CD4-positive, alpha-beta T cell treated with Interleukin-10 for 1 hour (primary cell): ENCODE measurements at regions not wholly inside any gene's neighbourhood (a gene's known extent, or its start where the extent isn't known, plus 50 kb on each side); places are given as distances from the start of the nearest gene placed in this dataset.
"Not testable (repeated sequence)": the region's sequence is repeated elsewhere in the genome, so short reads cannot be mapped to it uniquely, and the experiment has no call there.

Experiments used
- DNase-seq: peaks from one replicate; pipeline ENCODE4 v3.0.0-alpha.2; 2020

DNA sequence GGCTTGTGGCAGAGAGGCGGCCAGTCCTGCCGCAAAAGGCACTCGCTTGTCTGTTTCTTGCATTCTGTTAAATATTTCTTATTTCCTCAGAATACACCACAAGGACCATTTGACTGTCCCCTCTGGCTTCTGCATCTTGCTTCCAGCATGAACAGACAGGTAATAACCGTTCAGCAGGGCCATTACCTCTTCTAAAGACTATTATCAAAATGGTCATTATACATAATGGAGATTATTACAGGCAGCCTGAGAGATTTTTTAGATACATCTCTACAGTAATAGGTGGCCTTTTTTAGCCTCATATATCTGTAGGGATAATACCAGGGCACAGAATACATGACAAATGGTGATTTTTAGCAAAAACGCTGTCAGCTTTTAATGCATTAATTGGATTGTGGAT lies 382.0 kb downstream of the PSAT1 start:
- DNase-seq = no peak

DNA sequence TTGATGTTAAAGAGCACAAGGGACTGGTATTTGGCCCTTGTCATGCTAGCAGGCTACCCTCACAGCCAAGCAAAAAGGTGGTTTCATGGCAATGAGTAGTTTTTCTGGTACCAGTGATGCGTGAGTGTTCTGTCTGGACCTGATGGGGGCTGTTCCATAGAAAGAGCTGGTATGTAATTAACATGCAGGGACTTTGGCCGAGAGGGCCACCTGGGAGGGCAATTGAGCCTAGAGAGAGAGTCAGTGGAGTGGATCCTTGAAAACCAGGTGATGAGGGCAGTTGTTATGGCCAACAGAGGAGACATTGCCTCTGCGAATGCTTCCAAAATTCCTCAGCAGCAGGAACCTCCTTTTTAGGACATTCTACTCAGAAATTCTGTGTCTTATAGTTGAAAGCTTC lies 383.3 kb downstream of the PSAT1 start:
- DNase-seq = no peak

DNA sequence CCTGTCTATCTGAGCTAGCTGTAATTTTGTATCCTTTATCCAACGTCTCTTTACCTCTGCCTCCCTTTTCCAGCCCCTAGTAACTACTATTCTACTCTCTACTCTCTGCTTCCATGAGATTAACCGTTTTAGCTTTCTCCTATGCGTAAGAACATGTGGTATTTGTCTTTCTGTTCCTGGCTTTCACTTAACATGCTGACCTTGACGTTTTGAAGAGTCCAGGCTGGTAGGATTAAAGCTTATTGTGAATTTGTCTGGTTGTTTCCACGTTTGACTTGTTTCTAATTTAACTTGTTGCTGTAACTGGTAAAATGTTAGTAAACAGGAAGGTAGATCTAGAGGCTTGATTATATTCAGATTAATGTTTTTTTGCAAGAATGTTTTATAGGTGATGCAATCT lies 385.3 kb downstream of the PSAT1 start:
- DNase-seq = no peak

DNA sequence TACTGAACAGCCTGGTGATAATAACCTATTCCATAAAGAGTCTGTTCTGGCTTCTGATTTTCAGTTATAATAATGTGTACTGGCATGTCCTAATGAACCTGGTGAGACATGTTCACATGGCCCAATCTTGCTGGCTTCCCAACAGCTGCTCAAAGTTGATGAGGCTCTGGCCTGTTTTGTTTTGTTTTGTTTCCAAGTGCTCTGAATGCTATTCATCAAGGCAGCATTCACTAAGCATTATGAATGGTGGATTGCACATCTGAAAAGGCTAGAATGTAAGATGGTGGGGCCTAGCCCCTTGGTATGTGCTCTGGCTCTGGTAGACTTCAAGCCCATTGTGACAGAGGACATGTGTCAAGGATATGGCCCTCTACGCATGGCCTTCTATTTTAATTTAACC lies 388.5 kb downstream of the PSAT1 start:
- DNase-seq = no peak

DNA sequence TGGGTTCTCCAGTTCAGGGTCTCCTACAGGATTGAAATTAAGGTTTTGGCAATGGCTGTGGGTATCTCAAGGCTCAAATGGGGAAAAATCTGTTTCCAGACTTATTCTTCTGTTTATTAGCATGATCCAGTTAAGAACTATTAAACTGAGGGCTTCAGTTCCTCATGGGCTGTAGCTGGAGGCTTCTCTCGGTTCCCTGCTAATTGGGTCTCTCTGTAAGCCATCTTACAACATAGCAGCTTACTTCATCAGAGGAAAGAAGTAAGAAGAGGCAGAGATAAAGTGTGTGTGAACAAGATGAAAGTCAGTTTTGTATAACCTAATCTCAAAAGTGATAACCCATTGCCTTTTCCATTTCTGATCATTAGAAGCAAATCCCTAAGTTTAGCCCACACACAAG lies 391.9 kb downstream of the PSAT1 start:
- DNase-seq = no peak

DNA sequence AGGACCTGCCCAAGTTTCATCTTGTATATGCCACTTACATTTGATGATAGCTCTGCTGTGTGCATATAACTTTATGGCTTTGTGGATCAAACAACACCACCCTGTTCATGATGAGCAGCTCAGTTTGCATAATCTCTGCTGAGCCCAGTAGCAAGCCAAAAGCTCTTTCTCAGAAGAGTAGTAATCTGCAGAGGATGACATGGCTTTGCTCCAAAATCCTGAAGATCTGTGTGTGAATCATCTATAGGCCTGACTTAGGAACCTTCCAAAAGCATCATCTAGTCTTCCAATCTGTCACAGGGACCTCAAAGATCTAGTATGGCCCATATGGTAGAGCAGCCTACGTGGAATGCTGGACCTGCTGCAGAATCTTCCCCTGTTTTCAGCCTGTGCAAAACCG lies 394.6 kb downstream of the PSAT1 start:
- no peak for DNase-seq

DNA sequence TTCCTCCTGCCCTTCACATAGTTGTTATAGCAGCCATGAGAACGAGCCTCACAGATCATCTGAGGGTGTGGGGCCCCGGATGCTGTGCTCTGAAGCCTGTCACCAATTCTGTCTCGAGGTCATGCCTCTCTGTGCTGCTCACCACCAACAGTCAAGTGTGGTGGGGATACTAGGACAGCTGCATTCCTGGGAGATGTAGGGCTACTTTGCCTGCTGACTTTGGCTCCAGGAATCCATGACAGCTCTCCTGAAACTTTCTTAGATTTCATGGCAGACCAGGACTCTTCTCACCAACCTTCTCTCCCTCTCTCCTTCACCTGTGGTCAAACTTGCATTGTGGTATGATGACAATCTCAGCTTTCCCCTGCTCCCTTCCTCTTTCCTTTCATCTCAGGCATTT lies 395.9 kb downstream of the PSAT1 start:
- no peak for DNase-seq

DNA sequence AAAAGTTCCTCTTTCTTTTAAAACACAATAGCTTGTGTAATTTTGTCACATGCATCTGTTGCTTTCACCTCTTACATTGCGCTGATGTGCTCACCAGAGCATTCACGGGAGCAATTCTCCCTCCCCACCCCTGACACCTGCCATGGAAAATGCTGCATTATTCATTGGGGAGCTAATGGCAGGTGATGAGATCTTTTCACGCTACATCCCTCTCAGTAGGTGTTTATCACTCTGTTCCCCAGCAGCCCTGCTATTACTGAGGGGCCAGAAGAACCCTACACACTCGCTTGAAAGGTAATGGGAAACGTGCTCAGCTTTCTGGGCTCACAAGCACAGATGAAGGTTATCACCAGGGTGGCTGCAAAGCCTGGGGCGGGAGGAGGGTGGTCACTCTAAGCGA lies 398.0 kb downstream of the PSAT1 start:
- no peak for DNase-seq

DNA sequence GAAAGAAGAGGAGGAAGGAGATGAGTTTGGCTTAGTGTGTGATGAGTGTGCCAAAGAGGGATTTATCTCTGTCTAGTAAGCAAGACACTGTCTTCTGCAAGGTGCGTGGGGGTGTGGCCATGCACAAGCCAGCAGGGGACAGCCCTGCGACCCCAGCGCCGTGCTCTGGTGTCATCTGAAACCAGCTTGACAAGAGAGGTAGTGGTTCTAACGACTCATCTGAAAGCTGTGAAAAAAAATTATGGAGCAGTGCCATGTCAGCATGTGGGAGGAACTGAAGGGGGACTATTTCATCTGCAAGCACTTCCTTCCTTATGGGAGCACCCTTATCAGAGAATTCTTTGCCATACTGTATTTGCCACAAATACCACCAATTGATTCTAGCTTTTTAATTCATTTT lies 398.6 kb downstream of the PSAT1 start:
- no peak for DNase-seq

DNA sequence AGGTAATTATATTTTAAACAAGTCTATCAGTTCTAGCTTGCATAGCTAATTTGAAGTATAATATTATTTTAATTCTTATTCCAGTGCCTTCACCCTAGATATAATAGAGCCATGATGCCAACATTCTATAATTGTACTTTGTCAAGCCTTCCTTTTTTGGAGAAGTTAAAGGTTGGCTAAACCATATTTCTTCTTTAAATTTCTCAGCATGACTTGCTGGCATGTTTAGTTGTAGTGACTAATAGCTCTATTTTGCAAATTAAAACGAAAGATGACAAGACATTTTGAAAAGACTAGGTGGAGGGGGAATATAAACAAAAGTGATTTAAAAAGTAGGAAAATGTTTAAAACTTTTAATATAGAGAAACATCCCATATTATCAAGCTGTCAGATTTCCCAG lies 400.7 kb downstream of the PSAT1 start:
- no peak for DNase-seq

DNA sequence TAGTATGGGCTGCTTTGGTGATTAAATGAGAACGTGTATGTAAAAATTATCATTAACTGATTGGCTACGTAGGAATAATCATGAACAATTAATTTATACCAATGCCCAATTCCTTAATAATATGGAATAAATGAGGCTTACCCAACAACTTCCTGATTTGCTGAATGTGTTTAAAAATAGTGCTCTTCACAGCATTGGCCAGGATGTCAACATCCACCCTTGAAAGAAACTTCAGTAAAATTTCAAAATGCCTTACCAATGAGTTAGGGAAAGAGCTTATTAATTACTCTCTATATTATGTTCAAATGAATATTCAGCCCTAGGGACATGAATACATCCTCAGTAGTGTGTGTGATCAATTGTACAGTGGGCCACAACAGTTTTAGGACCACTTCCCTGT lies 401.4 kb downstream of the PSAT1 start:
- DNase-seq = no peak

DNA sequence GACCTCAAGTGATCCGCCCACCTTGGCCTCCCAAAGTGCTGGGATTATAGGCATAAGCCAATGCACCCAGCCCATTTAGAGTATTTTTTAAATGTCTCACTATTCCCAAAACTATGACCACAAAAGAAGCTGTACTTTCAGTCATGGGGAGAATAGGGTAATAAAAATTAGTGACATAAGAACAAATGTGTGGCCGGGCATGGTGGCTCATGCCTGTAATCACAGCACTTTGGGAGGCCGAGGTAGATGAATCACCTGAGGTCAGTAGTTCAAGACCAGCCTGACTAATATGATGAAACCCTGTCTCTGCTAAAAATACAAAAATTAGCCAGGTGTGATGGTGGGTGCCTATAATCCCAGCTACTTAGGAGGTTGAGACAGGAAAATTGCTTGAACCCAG lies 402.3 kb downstream of the PSAT1 start:
- not testable (repeated sequence) for DNase-seq

DNA sequence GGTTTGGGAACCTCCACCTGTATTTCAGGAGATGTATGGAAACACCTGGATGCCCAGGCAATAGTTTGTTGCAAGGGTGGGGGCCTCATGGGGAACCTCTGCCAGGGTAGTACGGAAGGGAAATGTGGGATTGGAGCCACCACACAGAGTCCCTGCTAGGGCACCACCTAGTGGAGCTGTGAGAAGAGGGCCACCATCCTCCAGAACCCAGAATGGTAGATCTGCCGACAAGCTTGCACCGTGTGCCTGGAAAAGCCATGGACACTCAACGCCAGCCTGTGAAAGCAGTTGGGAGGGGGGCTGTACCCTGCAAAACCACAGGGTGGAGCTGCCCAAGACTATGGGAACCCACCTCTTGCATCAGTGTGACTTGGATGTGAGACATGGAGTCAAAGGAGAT lies 407.2 kb downstream of the PSAT1 start:
- not testable (repeated sequence) for DNase-seq

DNA sequence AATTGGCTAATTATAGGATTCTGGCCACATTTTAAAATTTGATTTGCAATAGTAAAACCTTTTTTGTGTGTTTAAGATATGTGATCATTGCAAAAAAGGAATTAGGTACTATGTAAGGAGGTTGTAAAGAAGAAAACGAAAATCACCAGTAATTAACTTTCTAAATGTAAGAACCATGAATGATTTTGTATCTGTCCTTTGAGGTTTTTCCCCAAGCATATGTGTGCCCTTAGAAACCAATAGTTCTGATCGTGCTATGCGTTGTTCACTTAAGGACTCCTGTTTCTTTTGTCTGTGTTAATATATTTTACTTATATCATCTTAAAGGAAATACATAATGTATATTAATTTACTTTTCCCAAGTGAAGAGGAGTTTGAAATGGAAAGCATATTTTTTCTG lies 410.2 kb downstream of the PSAT1 start:
- no peak for DNase-seq

DNA sequence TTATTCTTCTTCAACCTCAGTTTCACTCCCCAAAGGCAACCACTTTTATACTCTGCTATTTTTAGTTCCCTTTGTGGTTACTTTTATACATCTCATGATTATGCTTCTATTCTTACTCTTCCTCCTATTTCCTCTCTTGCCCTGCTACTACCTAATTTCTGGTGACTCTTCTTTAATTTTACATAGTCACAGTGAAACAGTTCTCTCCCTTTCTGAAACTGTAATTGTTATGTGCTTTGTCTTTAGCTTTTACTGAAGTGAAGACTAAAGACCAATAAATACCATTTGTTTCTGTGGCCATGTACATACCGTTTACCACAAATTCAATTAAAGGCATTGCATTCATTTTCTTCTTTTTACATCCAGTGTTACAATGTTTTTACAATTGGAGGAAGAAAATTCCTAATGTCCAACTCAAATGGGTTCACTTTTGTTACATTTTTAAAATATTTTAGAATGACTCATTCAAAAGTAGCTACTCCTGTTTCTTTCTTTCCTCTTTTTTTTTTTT lies 410.6 kb downstream of the PSAT1 start:
- no peak for DNase-seq

DNA sequence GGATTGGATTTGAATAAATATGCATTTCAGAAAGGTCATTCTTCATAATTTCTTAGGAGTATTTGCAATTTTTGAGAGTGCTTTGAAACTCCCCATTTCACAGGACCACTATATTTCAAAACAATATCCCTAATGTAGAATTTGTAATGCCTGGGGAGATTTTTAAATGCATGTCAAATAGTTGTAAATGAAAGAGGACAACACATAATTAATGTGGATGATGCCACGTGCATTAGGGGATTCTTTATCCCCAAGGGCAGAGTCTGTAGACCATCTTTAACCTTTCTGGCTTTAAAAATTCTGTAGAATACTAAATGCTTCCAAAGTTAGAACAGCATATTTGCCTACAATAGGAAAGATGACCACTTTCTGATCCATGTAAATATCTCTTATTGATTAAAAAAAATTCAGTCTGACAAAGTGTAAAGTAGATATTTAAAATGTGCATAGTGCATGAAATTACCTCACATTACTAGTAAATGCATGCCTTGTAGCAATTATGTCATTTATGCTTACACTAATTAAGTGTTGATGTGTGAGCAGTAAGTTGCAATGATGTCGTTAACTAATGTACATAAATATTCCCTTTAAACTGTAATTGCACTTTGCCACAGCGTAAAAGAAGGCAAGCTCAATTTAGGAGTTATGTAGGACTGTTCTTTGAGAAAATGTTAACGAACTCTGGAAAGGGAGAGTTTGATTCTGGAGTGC lies 416.1 kb downstream of the PSAT1 start:
- DNase-seq = no peak

DNA sequence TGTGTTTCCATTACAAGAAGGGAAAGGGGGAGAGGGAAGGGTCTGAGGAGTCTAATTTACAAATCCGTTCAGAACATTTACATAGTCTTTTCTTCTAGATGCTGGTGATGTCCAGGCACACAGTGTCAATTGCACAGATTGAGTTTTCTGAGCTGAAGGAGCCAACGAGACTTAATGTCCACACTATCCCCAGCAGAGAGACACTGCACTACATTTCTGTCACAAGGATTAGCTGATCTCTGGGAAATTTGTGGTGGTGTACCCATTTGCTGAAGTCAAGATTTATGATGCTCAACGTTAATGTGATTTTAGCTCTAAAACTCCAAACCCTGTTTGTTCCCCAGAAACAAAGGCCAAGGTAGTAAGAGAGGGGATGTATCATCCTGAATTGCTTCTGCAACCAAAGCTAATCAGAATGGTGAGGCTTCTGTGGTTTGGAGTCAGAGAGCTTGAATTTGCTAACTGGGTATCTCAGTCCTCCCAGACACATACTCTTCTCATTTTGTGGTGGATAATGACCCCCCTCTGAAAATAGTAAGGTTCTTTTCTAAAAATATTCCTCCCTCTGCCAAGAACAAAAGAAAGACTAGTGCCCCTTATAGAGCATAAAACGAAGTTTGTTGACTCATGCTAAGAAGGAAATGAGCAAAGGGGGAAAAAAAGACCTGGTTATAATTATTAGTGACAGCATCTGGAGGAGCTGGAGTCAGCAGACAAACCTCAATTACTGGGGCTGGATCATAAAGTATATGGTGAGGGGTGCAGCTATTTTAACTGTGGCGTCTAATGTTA lies 416.9 kb downstream of the PSAT1 start:
- no peak for DNase-seq

DNA sequence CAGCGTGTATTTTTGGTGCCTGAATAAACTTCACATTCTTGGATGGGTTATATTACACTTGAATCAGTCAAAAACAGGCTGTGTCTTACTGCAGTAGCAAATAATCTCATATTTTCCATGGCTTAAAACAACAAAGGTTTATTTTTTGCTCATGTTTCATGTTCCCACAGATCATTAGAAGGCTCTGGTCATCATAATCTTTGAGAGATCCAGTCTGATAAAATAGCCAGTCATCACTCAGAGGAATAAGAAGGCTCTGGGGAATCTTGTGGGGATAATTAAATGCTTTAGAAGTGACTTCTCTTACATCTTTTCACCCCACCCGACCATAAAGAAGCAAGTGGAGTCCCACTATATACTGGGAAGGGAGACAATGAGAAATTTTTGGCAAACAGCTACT lies 417.7 kb downstream of the PSAT1 start:
- DNase-seq = no peak

DNA sequence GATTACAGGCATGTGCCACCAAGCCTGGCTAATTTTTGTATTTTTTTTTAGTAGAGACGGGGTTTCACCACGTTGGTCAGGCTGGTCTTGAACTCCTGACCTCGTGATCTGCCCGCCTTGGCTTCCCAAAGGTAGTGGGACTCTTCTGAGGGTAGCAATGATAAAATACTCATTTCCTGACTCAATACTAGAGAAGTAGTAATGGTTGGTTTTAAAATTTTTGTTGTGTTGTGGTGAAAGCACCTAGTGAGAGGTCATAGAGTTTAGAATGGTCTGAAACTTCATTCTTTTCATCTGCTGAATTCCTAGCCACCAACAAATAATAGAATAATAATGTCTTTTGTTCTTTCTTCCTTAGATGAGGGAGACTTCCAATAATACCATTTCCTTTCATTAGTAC lies 422.1 kb downstream of the PSAT1 start:
- DNase-seq = not testable (repeated sequence)

DNA sequence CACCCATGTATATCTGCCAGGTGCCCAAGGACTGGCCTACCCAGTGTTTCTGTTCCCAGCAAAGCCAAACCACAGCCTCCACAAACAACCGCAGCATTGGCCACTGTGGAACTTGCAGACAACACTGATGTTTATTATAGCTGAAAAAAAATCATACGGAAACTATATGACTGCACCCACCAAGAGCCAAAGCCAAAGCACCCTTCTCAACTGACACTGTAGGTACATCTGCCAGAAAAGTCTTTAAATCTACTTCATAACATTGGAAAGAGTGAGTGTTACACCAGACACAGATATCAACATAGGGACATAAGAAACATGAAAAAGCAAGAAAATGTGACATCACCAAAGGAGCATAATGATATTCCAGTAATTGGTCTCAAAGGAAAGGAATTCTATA lies 428.0 kb downstream of the PSAT1 start:
- DNase-seq = no peak

DNA sequence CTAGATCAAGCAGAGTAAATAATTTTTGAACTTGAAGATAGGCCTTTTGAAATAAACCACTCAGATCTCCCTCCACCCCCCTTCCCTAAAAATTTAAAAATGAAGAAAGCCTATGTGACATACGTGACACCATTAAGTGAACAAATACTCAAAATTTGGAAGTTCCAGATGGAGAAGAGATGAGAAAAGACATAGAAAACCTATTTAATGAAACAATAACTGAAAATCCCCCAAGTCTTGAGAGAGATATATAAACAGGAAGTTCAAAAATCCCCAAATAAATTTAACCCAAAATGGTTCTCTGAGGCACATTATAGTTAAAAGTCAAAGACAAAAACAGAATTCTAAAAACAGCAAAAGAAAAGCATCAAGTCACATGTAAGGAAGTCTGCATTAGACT lies 428.6 kb downstream of the PSAT1 start:
- DNase-seq = no peak

DNA sequence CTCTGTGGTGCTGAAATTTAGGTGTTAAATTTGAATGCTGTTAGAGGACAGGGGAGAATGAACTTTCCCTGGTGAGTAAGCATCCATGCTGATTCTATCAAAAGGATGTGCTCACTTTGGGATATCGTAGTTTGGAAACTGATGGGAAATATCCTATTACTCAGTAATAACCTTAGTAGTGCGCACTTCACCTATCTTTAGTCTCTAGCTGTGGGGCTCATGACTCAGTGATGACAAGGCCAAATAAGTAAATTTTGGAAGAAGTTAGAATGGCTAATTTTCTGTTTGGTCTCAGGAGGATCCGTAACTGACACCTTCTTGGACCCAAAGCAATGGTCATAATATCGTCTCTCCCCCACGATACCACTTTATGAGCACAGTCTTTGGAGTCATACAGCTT lies 448.4 kb downstream of the PSAT1 start:
- DNase-seq = no peak

DNA sequence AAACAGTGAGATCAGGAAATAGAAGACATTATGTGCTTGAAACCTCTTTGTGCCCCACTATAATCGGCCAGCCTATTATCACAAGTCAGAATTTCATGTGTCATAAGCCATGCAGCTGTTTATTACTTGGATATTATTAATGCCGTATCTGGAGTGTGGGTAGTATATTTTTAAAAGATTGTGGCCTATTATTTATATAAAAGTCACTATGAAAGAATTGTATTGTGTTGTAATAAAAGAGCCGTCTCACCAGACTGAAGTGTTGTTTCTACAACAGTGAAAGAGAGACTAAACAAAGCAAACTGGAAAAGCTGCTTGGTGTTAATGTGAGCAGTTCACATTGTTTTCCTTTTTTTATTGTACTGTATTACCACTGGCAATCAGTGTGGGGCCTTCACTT lies 449.1 kb downstream of the PSAT1 start:
- DNase-seq = no peak

DNA sequence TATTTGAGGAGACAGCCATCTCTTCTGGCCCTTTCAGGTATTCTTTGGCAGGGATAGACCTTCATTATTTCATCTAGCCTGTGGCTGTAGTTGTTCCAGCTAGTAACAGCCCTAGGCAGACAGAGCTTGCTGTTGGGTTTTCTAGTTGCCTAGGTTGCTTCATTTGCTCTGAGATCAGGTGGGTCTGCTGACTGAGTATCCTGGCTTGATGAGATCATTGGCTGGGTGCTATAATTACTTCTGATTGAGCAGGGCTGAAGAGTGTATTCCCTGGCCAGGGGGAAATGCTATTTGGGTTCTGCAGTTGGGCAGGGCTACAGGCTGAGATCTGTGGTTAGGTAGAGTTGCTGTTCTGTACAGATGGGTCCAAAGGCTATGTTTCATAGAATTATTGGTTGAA lies 456.1 kb downstream of the PSAT1 start:
- DNase-seq = no peak
